HG02973 (cell line): ENCODE measurements at regions not wholly inside any gene's neighbourhood (a gene's known extent, or its start where the extent isn't known, plus 50 kb on each side); places are given as distances from the start of the nearest gene placed in this dataset.

Experiments used
- ATAC-seq: cut with Tn5 transposase; IDR thresholded peaks from one replicate; pipeline ENCODE4 v1.9.1; 2021; ENCODE audit warnings: moderate library complexity; ENCODE audit not compliant: unreplicated experiment

- ATAC-seq: no peak
Measured at GRCh38 chr1:234727018-234727940, 117.3 kb upstream of the IRF2BP2 start.

- ATAC-seq: no peak
Measured at GRCh38 chr1:234726359-234726943, 116.5 kb upstream of the IRF2BP2 start.

- ATAC-seq: no peak
Measured at GRCh38 chr1:234725177-234726132, 115.5 kb upstream of the IRF2BP2 start.

GRCh38 chr1:234724516-234725176, 114.7 kb upstream of the IRF2BP2 start:
- ATAC-seq: peak; percentile 23

GRCh38 chr1:234722904-234723720, 113.1 kb upstream of the IRF2BP2 start:
- no peak for ATAC-seq

GRCh38 chr1:234722270-234722704, 112.3 kb upstream of the IRF2BP2 start:
- no peak for ATAC-seq

GRCh38 chr1:234721476-234722269, 111.7 kb upstream of the IRF2BP2 start:
- no peak for ATAC-seq

GRCh38 chr1:234720709-234721441, 110.9 kb upstream of the IRF2BP2 start:
- ATAC-seq: no peak

- ATAC-seq: no peak
Measured at GRCh38 chr1:234719454-234720251, 109.7 kb upstream of the IRF2BP2 start.

GRCh38 chr1:234718496-234719453, 108.8 kb upstream of the IRF2BP2 start:
- no peak for ATAC-seq

- ATAC-seq: no peak
Measured at GRCh38 chr1:234716908-234717375, 107.0 kb upstream of the IRF2BP2 start.

GRCh38 chr1:234715252-234716014, 105.5 kb upstream of the IRF2BP2 start:
- ATAC-seq: no peak

GRCh38 chr1:234713859-234714258, 103.9 kb upstream of the IRF2BP2 start:
- ATAC-seq: no peak

GRCh38 chr1:234713440-234713839, 103.5 kb upstream of the IRF2BP2 start:
- ATAC-seq: no peak

GRCh38 chr1:234712891-234713305, 102.9 kb upstream of the IRF2BP2 start:
- ATAC-seq: no peak
